ENCODE measurements at regions not wholly inside any gene's neighbourhood (a gene's known extent, or its start where the extent isn't known, plus 50 kb on each side); places are given as distances from the start of the nearest gene placed in this dataset.
A peak's percentile ranks its signal among the peaks of the same experiment; 100 is the strongest.

GRCh38 chr12:116404913-116405611 lies 127.6 kb upstream of the MED13L start:
- DNase-seq = no peak

GRCh38 chr12:116406529-116406928 lies 129.0 kb upstream of the MED13L start:
- peak; percentile 80 for DNase-seq

- no peak for DNase-seq
Measured at GRCh38 chr12:116408489-116409250, 131.2 kb upstream of the MED13L start.

GRCh38 chr12:116411977-116412376 lies 134.5 kb upstream of the MED13L start:
- no peak for DNase-seq

GRCh38 chr12:116414891-116415290 lies 137.4 kb upstream of the MED13L start:
- DNase-seq = no peak

- no peak for DNase-seq
Measured at GRCh38 chr12:116415408-116416108, 138.1 kb upstream of the MED13L start.

- DNase-seq = no peak
Measured at GRCh38 chr12:116416166-116416565, 138.7 kb upstream of the MED13L start.

- no peak for DNase-seq
Measured at GRCh38 chr12:116418551-116418950, 140.6 kb upstream of the MAP1LC3B2 start.

GRCh38 chr12:116420227-116420880 lies 138.8 kb upstream of the MAP1LC3B2 start:
- peak; percentile 48 for DNase-seq

- no peak for DNase-seq
Measured at GRCh38 chr12:116421785-116422538, 137.2 kb upstream of the MAP1LC3B2 start.

GRCh38 chr12:116423094-116423493 lies 136.1 kb upstream of the MAP1LC3B2 start:
- no peak for DNase-seq

- no peak for DNase-seq
Measured at GRCh38 chr12:116425256-116426193, 133.7 kb upstream of the MAP1LC3B2 start.

GRCh38 chr12:116426391-116427136 lies 132.6 kb upstream of the MAP1LC3B2 start:
- no peak for DNase-seq

- DNase-seq = no peak
Measured at GRCh38 chr12:116427200-116427930, 131.8 kb upstream of the MAP1LC3B2 start.

GRCh38 chr12:116429826-116430360 lies 129.3 kb upstream of the MAP1LC3B2 start:
- no peak for DNase-seq

- no peak for DNase-seq
Measured at GRCh38 chr12:116430911-116431565, 128.1 kb upstream of the MAP1LC3B2 start.

GRCh38 chr12:116431677-116432300 lies 127.4 kb upstream of the MAP1LC3B2 start:
- no peak for DNase-seq

- no peak for DNase-seq
Measured at GRCh38 chr12:116432314-116432750, 126.8 kb upstream of the MAP1LC3B2 start.
